Keratinocyte (primary cell): ENCODE measurements at regions not wholly inside any gene's neighbourhood (a gene's known extent, or its start where the extent isn't known, plus 50 kb on each side); places are given as distances from the start of the nearest gene placed in this dataset.

ENCODE experiments used
- DNase-seq: peaks from one replicate; pipeline ENCODE4 v3.0.0-alpha.2; 2011; ENCODE audit warnings: low read depth, missing footprints, low spot score
- FAIRE-seq: peaks from 2 replicates; lab custom pipeline; 2011; peaks lifted over from hg19 to GRCh38; lab: Jason Lieb, UNC
- H2AFZ ChIP-seq: 2 replicates; pipeline ENCODE4 v1.6.0; 2012; ENCODE audit warnings: low read length, control low read depth, inconsistent platforms; ENCODE audit not compliant: control insufficient read depth
- H3K27ac ChIP-seq: 2 replicates; pipeline ENCODE4 v1.5.1; 2011; ENCODE audit warnings: low read length; ENCODE audit not compliant: control insufficient read depth, insufficient read depth
- H3K27me3 ChIP-seq: 3 replicates; pipeline ENCODE4 v1.6.0; 2011; ENCODE audit warnings: low read length; ENCODE audit not compliant: control insufficient read depth, insufficient read depth; ENCODE audit errors: extremely low read depth
- H3K36me3 ChIP-seq, 2 experiments: 2 replicates in 1 of 2; 3 replicates in 1 of 2; pipeline ENCODE4 v1.5.1; 2011; ENCODE audit warnings: low read length in 2 of 2, mild to moderate bottlenecking in 1 of 2; ENCODE audit not compliant: control insufficient read depth in 2 of 2, insufficient read depth in 2 of 2; ENCODE audit errors: extremely low read depth in 1 of 2
- H3K4me1 ChIP-seq: 3 replicates; pipeline ENCODE4 v1.5.1; 2011; ENCODE audit warnings: low read length; ENCODE audit not compliant: control insufficient read depth, insufficient read depth; ENCODE audit errors: extremely low read depth
- H3K4me2 ChIP-seq: 3 replicates; pipeline ENCODE4 v1.6.0; 2011; ENCODE audit warnings: low read depth, low read length; ENCODE audit not compliant: control insufficient read depth, insufficient read depth; ENCODE audit errors: extremely low read depth
- H3K4me3 ChIP-seq, 3 experiments: fragments of 200-600 bp in 1 of 3; sonication (generic) in 1 of 3; 2 replicates in 2 of 3; 3 replicates in 1 of 3; pipeline ENCODE4 v1.5.1; 2011 to 2016; ENCODE audit warnings: low read length in 3 of 3, mild to moderate bottlenecking in 3 of 3, control low read depth in 2 of 3, inconsistent platforms in 1 of 3, low read depth in 1 of 3, mixed read lengths in 1 of 3, mixed run types in 1 of 3, moderate library complexity in 1 of 3; ENCODE audit not compliant: control insufficient read depth in 2 of 3, insufficient read depth in 2 of 3; ENCODE audit errors: extremely low read depth in 1 of 3
- H3K79me2 ChIP-seq: 2 replicates; pipeline ENCODE4 v1.6.0; 2012; ENCODE audit warnings: low read length; ENCODE audit not compliant: control insufficient read depth, insufficient read depth
- H3K9ac ChIP-seq: 3 replicates; pipeline ENCODE4 v1.6.0; 2011; ENCODE audit warnings: low read length; ENCODE audit not compliant: control insufficient read depth, insufficient read depth; ENCODE audit errors: extremely low read depth
- H3K9me1 ChIP-seq: 3 replicates; pipeline ENCODE4 v1.6.0; 2011; ENCODE audit warnings: low read length; ENCODE audit not compliant: control insufficient read depth, insufficient read depth; ENCODE audit errors: extremely low read depth
- H3K9me3 ChIP-seq: 2 replicates; pipeline ENCODE4 v1.5.1; 2012; ENCODE audit warnings: low read depth, low read length; ENCODE audit not compliant: control insufficient read depth
- H4K20me1 ChIP-seq: 3 replicates; pipeline ENCODE4 v1.6.0; 2011; ENCODE audit warnings: low read length; ENCODE audit not compliant: control insufficient read depth, insufficient read depth; ENCODE audit errors: extremely low read depth
- EZH2 ChIP-seq: IDR thresholded peaks from one replicate; pipeline ENCODE4 v1.6.1; 2012; ENCODE audit warnings: inconsistent platforms, mild to moderate bottlenecking, low read length, moderate library complexity
- dilution Hi-C: fragments of 300-500 bp; cut with MboI; formaldehyde crosslinking; loops from one replicate; pipeline ENCODE4 v1.7.0; 2020; ENCODE audit warnings: low sequenced_read_pairs; ENCODE audit not compliant: extremely low pct_ligation_motif_present
- TF ChIP-seq, protein P1 (sequence below), 3 experiments: IDR thresholded peaks in 1 of 3; conservative IDR thresholded peaks in 1 of 3; optimal IDR thresholded peaks in 1 of 3; 2 replicates in 2 of 3; 3 replicates in 1 of 3; pipeline versions ENCODE3 to v1.5.1; 2011; ENCODE audit warnings: low read length in 3 of 3, mild to moderate bottlenecking in 3 of 3, moderate library complexity in 2 of 3, control low read depth in 1 of 3, inconsistent platforms in 1 of 3; ENCODE audit not compliant: insufficient read depth in 2 of 3; ENCODE audit errors: extremely low read depth in 1 of 3

DNA sequence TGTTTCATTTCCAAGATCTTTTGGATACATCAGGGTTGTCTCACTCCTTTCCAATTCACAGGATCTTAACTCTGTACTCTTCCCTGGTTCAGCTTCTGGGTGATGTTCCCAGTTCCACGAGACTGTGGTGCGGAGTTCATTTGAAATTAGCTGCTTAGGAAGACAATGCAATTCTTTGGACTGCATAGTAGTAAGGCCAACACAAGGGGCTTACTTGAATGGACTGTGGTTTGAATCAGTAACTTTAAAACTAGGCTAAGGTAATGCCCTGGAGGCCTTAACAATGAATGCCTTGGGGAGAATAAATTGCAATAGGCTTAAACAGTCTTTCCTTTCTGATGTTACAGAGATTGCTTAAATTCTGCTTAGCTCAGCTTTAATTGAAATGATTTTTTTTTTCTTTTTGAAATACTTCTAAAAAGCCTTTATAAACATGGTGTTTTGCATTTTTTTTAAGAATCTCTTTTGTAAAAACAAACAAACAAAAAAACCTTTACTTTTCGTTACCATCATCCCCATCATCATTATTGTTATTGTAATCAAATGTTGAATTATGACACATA is 133.8 kb upstream of the MEF2C start:
- Histone ChIP-seq H3K4me1 (peaks cover 5% of the 10 kb centered on the region), H4K20me1 (no peaks in the 10 kb centered on the region), H3K27me3 (no peaks in the 10 kb centered on the region), H3K9me3 (no peaks in the 10 kb centered on the region), H3K36me3 (no peaks in the 10 kb centered on the region), H3K9me1 (no peaks in the 10 kb centered on the region), H3K4me3 (no peak overlapping the region), H3K27ac (no peak overlapping the region), H2AFZ (no peak overlapping the region), H3K9ac (no peak overlapping the region), H3K79me2 (no peaks in the 10 kb centered on the region), H3K4me2 (no peak overlapping the region)
- no peak for DNase-seq
- TF ChIP-seq EZH2: no peak
- TF ChIP-seq, protein P1, sequence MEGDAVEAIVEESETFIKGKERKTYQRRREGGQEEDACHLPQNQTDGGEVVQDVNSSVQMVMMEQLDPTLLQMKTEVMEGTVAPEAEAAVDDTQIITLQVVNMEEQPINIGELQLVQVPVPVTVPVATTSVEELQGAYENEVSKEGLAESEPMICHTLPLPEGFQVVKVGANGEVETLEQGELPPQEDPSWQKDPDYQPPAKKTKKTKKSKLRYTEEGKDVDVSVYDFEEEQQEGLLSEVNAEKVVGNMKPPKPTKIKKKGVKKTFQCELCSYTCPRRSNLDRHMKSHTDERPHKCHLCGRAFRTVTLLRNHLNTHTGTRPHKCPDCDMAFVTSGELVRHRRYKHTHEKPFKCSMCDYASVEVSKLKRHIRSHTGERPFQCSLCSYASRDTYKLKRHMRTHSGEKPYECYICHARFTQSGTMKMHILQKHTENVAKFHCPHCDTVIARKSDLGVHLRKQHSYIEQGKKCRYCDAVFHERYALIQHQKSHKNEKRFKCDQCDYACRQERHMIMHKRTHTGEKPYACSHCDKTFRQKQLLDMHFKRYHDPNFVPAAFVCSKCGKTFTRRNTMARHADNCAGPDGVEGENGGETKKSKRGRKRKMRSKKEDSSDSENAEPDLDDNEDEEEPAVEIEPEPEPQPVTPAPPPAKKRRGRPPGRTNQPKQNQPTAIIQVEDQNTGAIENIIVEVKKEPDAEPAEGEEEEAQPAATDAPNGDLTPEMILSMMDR (optimal IDR thresholded peaks at IDR 0.05 in 1 of 3, IDR thresholded peaks at IDR 0.05 in 1 of 3, conservative IDR thresholded peaks at IDR 0.05 in 1 of 3; ENCODE audit: extremely low read depth in 1 of 3, insufficient read depth in 2 of 3, low read length in 3 of 3): no peak
- FAIRE-seq: no peak
- dilution Hi-C loops: no loop called here

DNA sequence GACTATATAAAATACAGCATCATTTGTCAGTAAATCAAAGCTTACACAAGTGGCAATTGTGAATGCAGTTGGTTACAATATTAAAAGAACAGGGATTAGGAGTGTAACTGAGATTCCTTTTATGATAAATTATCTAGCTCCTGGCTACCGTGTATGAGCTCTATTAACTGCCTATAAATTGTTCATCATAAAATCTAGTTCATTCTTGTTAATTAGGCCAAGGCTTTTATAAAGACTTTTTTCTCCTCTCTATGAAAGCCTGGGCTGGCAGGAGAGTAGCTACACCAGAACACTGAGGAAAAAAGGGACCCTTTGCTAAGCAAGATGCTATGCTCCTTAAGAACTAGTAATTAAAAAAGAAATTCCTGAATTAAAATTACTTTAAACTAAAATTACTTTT is 132.4 kb upstream of the MEF2C start:
- H3K4me2 ChIP-seq: no peak overlapping the region
- H4K20me1 ChIP-seq: no peaks in the 10 kb centered on the region
- TF ChIP-seq, protein P1 (optimal IDR thresholded peaks at IDR 0.05 in 1 of 3, IDR thresholded peaks at IDR 0.05 in 1 of 3, conservative IDR thresholded peaks at IDR 0.05 in 1 of 3; ENCODE audit: extremely low read depth in 1 of 3, insufficient read depth in 2 of 3, low read length in 3 of 3): no peak
- no peak for TF ChIP-seq EZH2

More for the DNA sequence above, 132.4 kb upstream of the MEF2C start:
- FAIRE-seq: no peak
- no peaks in the 10 kb centered on the region for H3K27me3 ChIP-seq
- peaks cover 5% of the 10 kb centered on the region for H3K4me1 ChIP-seq
- no peak overlapping the region for H3K27ac ChIP-seq
- no peaks in the 10 kb centered on the region for H3K36me3 ChIP-seq
- no peaks in the 10 kb centered on the region for H3K9me1 ChIP-seq
- no peaks in the 10 kb centered on the region for H3K79me2 ChIP-seq
- H3K9me3 ChIP-seq: no peaks in the 10 kb centered on the region
- H2AFZ ChIP-seq: no peak overlapping the region
- no peak overlapping the region for H3K9ac ChIP-seq
- H3K4me3 ChIP-seq: no peak overlapping the region
- no peak for DNase-seq
- dilution Hi-C loops: no loop called here
